ENCODE measurements at regions not wholly inside any gene's neighbourhood (a gene's known extent, or its start where the extent isn't known, plus 50 kb on each side); places are given as distances from the start of the nearest gene placed in this dataset.

DNA sequence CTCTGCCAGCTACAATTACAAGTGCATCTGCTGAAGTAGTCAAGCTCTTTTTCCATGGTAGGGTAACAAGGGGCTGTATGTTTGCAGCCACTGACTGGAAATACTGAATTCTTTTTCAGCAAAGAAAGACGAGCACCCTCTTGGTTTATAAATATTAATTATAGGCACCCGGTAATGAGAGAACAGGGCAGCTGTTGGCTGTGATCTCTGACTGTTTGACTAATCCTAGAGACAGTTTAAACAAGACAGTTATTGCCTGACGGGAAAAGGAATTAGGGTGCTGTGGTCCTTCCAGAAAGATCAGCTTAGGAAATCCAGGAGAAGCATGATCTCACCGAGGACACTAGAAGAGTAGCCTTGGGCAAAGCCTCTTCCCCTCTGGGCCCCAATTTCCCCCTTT lies 183.7 kb upstream of the ZC3H12A start:
- TF ChIP-seq, protein P1, sequence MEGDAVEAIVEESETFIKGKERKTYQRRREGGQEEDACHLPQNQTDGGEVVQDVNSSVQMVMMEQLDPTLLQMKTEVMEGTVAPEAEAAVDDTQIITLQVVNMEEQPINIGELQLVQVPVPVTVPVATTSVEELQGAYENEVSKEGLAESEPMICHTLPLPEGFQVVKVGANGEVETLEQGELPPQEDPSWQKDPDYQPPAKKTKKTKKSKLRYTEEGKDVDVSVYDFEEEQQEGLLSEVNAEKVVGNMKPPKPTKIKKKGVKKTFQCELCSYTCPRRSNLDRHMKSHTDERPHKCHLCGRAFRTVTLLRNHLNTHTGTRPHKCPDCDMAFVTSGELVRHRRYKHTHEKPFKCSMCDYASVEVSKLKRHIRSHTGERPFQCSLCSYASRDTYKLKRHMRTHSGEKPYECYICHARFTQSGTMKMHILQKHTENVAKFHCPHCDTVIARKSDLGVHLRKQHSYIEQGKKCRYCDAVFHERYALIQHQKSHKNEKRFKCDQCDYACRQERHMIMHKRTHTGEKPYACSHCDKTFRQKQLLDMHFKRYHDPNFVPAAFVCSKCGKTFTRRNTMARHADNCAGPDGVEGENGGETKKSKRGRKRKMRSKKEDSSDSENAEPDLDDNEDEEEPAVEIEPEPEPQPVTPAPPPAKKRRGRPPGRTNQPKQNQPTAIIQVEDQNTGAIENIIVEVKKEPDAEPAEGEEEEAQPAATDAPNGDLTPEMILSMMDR (IDR thresholded peaks at IDR 0.05; ENCODE audit: poor library complexity), result no peak
- TF ChIP-seq EZH2 (IDR thresholded peaks at IDR 0.05; ENCODE audit: borderline replicate concordance), result no peak

Data from hepatocyte (in vitro differentiated cells).